Testis (tissue), 2 donors: ENCODE measurements at regions not wholly inside any gene's neighbourhood (a gene's known extent, or its start where the extent isn't known, plus 50 kb on each side); places are given as distances from the start of the nearest gene placed in this dataset.

Source experiments
- DNase-seq: peaks from one replicate; pipeline ENCODE4 v3.0.0-alpha.2; 2019
- H3K27ac ChIP-seq, 2 donors: fragments of 200-600 bp; sonication (generic); one replicate each; pipeline ENCODE4 v1.5.1; 2019
- H3K27me3 ChIP-seq: fragments of 200-600 bp; sonication (generic); one replicate; pipeline ENCODE4 v1.5.1; 2019
- H3K36me3 ChIP-seq: fragments of 200-600 bp; sonication (generic); one replicate; pipeline ENCODE4 v1.5.1; 2017; ENCODE audit warnings: low read depth; ENCODE audit errors: missing control alignments
- H3K4me1 ChIP-seq: fragments of 200-600 bp; sonication (generic); one replicate; pipeline ENCODE4 v1.5.1; 2019
- H3K4me3 ChIP-seq, 2 donors: fragments of 200-600 bp; sonication (generic); one replicate each; pipeline ENCODE4 v1.5.1; 2017 to 2019
- H3K9me3 ChIP-seq: fragments of 200-600 bp; sonication (generic); one replicate; pipeline ENCODE4 v1.5.1; 2017
- POLR2A ChIP-seq: fragments of 450-650 bp; IDR thresholded peaks from one replicate; pipeline ENCODE4 v1.6.1; 2017; ENCODE audit warnings: antibody characterized with exemption, mild to moderate bottlenecking, moderate library complexity
- WGBS, 2 donors: methylation state at CpG; one replicate each; pipeline ENCODE4 v1.1.5; 2018; 5-methylcytosine and 5-hydroxymethylcytosine counted together
- intact Hi-C: fragments of 100-400 bp; cut with DNase I; formaldehyde crosslinking; loops from one replicate; pipeline ENCODE4 v1.15.1; 2023; ENCODE audit warnings: low total_unique reads
- TF ChIP-seq, protein P1 (sequence below), 3 experiments: fragments of 450-650 bp in 2 of 3; fragments of 200-600 bp in 1 of 3; sonication (generic) in 1 of 3; IDR thresholded peaks; one replicate each; pipeline ENCODE4 v1.5.1; 2016 to 2019; ENCODE audit warnings: antibody characterized with exemption in 3 of 3, mild to moderate bottlenecking in 2 of 3, moderate library complexity in 1 of 3

DNA sequence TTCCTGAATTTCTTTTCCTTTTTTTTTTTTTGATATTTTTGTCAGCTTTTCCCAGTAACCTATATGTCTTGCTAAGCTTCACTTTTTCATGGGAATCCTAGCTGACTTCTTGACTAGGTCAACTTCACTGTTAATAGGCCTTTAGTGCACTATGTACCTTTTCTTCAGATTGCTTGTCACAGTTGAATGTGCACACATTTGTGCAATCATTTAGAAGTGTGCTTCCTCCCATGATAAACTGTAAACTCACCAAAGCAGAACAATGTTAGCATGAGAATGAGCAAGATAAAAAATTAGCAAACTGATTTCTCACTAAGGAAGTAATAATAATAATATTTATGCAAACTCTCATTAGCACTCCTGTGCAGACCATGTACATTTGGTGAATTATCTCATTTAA lies 173.2 kb downstream of the PABPC4L start:
- no peaks in the 10 kb centered on the region for H3K36me3 ChIP-seq
- H3K4me1 ChIP-seq: no peaks in the 10 kb centered on the region
- no peaks in the 10 kb centered on the region for H3K27me3 ChIP-seq
- H3K27ac ChIP-seq: no peak overlapping the region
- no peaks in the 10 kb centered on the region for H3K9me3 ChIP-seq
- no peak for DNase-seq
- H3K4me3 ChIP-seq: no peak overlapping the region
- no peak for TF ChIP-seq POLR2A
- TF ChIP-seq, protein P1, sequence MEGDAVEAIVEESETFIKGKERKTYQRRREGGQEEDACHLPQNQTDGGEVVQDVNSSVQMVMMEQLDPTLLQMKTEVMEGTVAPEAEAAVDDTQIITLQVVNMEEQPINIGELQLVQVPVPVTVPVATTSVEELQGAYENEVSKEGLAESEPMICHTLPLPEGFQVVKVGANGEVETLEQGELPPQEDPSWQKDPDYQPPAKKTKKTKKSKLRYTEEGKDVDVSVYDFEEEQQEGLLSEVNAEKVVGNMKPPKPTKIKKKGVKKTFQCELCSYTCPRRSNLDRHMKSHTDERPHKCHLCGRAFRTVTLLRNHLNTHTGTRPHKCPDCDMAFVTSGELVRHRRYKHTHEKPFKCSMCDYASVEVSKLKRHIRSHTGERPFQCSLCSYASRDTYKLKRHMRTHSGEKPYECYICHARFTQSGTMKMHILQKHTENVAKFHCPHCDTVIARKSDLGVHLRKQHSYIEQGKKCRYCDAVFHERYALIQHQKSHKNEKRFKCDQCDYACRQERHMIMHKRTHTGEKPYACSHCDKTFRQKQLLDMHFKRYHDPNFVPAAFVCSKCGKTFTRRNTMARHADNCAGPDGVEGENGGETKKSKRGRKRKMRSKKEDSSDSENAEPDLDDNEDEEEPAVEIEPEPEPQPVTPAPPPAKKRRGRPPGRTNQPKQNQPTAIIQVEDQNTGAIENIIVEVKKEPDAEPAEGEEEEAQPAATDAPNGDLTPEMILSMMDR (IDR thresholded peaks at IDR 0.05): no peak
- intact Hi-C loops: no loop called here

DNA sequence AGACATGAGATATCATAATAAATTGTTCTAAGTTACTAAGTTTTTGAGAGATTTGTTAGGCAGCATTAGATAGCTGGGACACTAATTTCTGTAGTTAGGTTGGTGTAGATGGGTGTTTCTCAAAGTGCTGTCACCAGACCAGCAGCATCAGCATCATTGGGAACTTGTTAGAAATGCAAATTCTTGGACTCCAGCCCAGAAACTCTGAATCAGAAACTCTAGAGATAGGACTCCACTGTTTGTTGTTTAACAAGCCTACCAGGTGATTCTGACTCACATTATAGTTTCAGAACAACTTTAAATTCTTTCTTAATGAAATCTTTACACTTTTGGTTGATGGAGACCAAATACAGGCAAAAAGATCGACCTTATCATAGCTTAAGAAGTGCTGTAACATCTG lies 173.7 kb downstream of the PABPC4L start:
- Histone ChIP-seq H3K4me1 (no peaks in the 10 kb centered on the region), H3K4me3 (no peak overlapping the region), H3K9me3 (no peaks in the 10 kb centered on the region), H3K36me3 (no peaks in the 10 kb centered on the region), H3K27me3 (no peaks in the 10 kb centered on the region), H3K27ac (no peak overlapping the region)
- WGBS, 2 donors: 64 to 68% methylated on average over 1 of the region's 1 CpG
- no peak for DNase-seq
- intact Hi-C loops: no loop called here
- TF ChIP-seq, protein P1 (IDR thresholded peaks at IDR 0.05): no peak
- no peak for TF ChIP-seq POLR2A

DNA sequence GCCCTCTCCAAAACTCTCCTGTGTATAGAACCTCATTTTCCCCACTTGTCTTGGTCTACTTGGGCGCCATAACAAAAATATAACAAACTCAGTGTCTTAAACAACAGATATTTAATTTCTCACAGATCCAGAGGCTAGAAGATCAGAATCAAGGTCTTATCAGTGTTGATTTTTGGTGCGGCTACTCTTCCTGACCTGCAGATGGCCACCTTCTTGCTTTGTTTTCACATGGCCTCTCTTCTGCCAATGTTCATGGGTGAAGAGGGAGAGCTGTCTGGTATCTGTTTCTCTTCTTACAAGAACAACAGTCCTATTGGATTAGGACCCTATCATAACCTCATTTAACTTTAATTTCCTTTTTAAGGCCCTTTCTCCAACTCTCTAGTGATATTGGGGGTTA lies 177.3 kb downstream of the PABPC4L start:
- no peak for DNase-seq
- intact Hi-C loops: no loop called here
- H3K9me3 ChIP-seq: no peaks in the 10 kb centered on the region

DNA sequence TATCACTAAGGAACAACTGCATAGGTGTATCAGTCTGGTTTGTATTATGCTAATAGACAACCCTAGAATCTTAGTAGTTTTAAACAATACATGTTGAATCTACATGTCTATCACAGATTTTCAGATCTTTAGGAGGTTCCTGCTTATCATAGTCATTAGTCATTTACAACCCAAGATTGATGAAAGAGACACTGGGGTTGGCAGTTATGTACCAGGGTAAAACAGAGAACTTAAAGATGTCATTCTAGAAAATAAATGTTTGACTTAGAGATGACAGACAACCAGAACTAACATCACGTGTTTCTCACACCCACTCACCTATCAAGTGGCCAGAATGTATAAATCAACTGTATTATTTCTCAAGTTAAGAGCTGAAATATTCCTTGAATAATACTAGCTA lies 181.9 kb downstream of the PABPC4L start:
- intact Hi-C loops: no loop called here
- 55 to 56% methylated on average over 1 of the region's 1 CpG for WGBS, 2 donors
- H3K36me3 ChIP-seq: no peaks in the 10 kb centered on the region
- no peaks in the 10 kb centered on the region for H3K27me3 ChIP-seq
- no peak overlapping the region for H3K27ac ChIP-seq
- DNase-seq: no peak
- no peaks in the 10 kb centered on the region for H3K4me1 ChIP-seq
- H3K9me3 ChIP-seq: no peaks in the 10 kb centered on the region
- TF ChIP-seq, protein P1 (IDR thresholded peaks at IDR 0.05): no peak
- no peak for TF ChIP-seq POLR2A
- H3K4me3 ChIP-seq: no peak overlapping the region

More for the DNA sequence above, 177.3 kb downstream of the PABPC4L start:
- Histone ChIP-seq H3K27me3 (no peaks in the 10 kb centered on the region), H3K27ac (no peak overlapping the region), H3K4me3 (no peak overlapping the region), H3K36me3 (no peaks in the 10 kb centered on the region), H3K4me1 (no peaks in the 10 kb centered on the region)
- no peak for TF ChIP-seq POLR2A
- TF ChIP-seq, protein P1 (IDR thresholded peaks at IDR 0.05): no peak
- 86 to 87% methylated on average over 2 of the region's 2 CpGs for WGBS, 2 donors

DNA sequence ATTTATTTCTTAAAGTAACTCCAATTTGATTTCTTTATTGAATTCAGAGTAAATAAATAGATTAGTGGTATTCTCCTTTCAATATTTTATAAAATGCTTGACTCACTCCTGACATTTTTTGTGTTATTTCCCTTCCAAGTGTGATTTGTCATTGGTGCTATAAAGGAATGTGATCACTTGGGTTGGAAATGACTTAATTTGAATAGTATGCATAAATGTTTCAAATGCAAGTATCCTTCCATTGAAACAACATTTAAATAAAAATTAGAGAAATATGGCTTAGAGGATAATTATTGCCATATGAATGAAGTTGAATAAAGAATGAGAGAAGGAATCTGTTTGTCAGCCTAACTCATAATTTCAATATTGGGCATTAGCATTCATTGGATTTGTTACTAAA lies 182.7 kb downstream of the PABPC4L start:
- intact Hi-C loops: no loop called here
- DNase-seq: no peak
- Histone ChIP-seq H3K36me3 (no peaks in the 10 kb centered on the region), H3K27ac (no peak overlapping the region), H3K9me3 (no peaks in the 10 kb centered on the region), H3K4me1 (no peaks in the 10 kb centered on the region), H3K27me3 (no peaks in the 10 kb centered on the region), H3K4me3 (no peak overlapping the region)
- no peak for TF ChIP-seq POLR2A
- TF ChIP-seq, protein P1 (IDR thresholded peaks at IDR 0.05): no peak
